ENCODE measurements at regions not wholly inside any gene's neighbourhood (a gene's known extent, or its start where the extent isn't known, plus 50 kb on each side); places are given as distances from the start of the nearest gene placed in this dataset.
"Not testable (repeated sequence)": the region's sequence is repeated elsewhere in the genome, so short reads cannot be mapped to it uniquely, and the experiment has no call there.

GRCh38 chr2:144996225-144996795 lies 476.4 kb upstream of the ZEB2 start:
- no peak for DNase-seq (ENCODE audit: low read depth, low spot score)
- H3K4me3 ChIP-seq (ENCODE audit: low read length): no peak overlapping the region

GRCh38 chr2:144995482-144995881 lies 475.6 kb upstream of the ZEB2 start:
- H3K4me3 ChIP-seq (ENCODE audit: low read length): no peak overlapping the region
- no peak for DNase-seq (ENCODE audit: low read depth, low spot score)

GRCh38 chr2:144990661-144991060 lies 470.7 kb upstream of the ZEB2 start:
- H3K4me3 ChIP-seq (ENCODE audit: low read length): no peak overlapping the region
- no peak for DNase-seq (ENCODE audit: low read depth, low spot score)

- no peak for DNase-seq (ENCODE audit: low read depth, low spot score)
- H3K4me3 ChIP-seq (ENCODE audit: low read length): no peak overlapping the region
Measured at GRCh38 chr2:144989579-144990270, 469.8 kb upstream of the ZEB2 start.

DNA sequence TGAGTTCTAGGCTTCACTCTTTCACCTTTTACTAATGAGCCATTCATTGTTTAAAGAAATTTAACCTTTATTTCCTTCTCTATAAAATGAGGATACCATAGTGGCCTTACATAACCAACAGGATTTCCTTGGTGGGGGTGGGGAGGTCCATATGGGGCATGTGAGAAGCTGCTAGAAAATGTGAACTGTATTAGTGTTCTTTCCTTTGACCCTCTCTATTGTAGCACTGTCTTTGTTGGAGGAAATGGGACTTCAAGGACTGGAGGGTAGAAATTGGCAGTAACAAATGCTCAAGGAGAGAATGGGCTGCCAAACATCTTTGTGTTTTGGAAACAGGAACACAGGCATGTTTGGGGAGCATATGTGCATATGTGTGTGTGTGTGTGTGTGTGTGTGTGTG lies 468.7 kb upstream of the ZEB2 start:
- no peak overlapping the region for H3K4me3 ChIP-seq (ENCODE audit: low read length)
- DNase-seq (ENCODE audit: low read depth, low spot score): no peak

GRCh38 chr2:144986691-144987090 lies 466.8 kb upstream of the ZEB2 start:
- no peak for DNase-seq (ENCODE audit: low read depth, low spot score)
- H3K4me3 ChIP-seq (ENCODE audit: low read length): no peak overlapping the region

DNA sequence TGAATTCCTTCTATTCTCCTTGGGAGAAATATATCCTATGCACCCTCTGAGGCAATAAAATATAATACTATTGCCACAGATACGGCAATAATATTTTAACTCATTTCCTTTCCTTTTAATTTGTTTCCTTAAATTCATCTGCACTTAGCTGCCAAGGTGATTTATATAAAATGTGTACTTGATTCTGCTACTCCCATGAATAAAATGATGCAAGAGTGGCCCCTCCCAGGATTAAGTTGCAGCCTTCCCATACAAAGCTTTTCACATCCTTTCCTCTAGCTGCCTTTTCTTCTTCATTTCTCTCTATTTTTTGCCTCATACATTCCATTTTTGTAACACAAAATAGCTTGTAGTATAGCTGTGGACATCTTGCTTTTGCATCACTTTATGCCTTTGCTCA lies 464.1 kb upstream of the ZEB2 start:
- no peak for DNase-seq (ENCODE audit: low read depth, low spot score)
- H3K4me3 ChIP-seq (ENCODE audit: low read length): no peak overlapping the region

- no peak overlapping the region for H3K4me3 ChIP-seq (ENCODE audit: low read length)
- no peak for DNase-seq (ENCODE audit: low read depth, low spot score)
Measured at GRCh38 chr2:144983107-144983506, 463.2 kb upstream of the ZEB2 start.

- DNase-seq (ENCODE audit: low read depth, low spot score): no peak
- H3K4me3 ChIP-seq (ENCODE audit: low read length): no peak overlapping the region
Measured at GRCh38 chr2:144982481-144982880, 462.6 kb upstream of the ZEB2 start.

DNA sequence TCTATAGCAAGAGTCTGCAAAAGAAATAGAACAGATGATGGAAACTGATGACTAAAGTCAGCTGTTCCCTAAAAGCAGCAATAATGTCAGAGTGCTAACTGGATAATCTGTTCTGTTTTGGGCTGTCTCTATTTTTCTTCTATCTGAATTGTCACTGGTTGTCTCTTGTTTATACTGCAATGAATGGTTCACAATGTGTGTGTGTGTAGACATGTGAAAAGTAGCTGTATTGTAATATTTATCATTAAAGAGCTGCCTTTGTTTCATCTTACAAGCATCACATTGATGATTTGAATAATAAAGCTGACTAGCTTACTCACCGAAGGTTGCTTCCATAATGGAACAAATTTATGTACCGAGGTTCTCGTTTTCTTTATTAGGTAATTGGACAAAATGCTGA lies 456.0 kb upstream of the ZEB2 start:
- H3K4me3 ChIP-seq (ENCODE audit: low read length): no peak overlapping the region
- DNase-seq (ENCODE audit: low read depth, low spot score): no peak

DNA sequence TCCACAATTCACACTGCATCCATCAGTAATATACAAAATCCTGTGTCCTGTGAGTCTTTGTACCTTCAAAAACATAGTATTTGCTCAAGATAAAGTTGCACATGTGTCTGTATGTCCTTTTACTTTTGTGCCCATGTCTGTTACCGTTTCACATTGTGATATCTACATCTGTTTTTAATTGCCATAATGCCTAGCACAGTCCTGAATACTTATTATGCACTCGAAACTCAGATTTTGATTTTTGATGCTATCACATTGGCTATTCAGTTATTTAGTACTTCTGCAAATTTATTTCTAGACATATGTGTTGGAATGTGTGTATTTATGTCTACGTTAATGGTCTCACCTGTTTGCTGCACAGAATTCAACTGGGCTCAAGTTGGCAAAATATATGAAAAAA lies 452.8 kb upstream of the ZEB2 start:
- no peak overlapping the region for H3K4me3 ChIP-seq (ENCODE audit: low read length)
- no peak for DNase-seq (ENCODE audit: low read depth, low spot score)

- no peak for DNase-seq (ENCODE audit: low read depth, low spot score)
- no peak overlapping the region for H3K4me3 ChIP-seq (ENCODE audit: low read length)
Measured at GRCh38 chr2:144971786-144972335, 451.9 kb upstream of the ZEB2 start.

DNA sequence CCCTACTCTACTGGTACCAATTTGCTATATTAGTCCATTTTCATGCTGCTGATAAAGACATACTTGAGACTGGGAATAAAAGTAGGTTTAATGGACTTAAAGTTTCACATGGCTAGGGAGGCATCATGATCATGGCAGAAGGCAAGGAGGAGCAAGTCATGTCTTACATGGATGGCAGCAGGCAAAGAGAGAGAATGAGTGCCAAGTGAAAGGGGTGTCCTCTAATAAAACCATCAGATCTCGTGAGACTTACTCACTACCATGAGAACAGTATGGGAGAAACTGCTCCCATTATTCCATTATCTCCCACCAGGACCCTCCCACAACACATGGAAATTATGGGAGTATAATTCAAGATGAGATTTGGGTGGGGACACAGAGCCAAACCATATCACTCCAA lies 450.5 kb upstream of the ZEB2 start:
- not testable (repeated sequence) for H3K4me3 ChIP-seq (ENCODE audit: low read length); DNase-seq (ENCODE audit: low read depth, low spot score)

- not testable (repeated sequence) for DNase-seq (ENCODE audit: low read depth, low spot score); H3K4me3 ChIP-seq (ENCODE audit: low read length)
Measured at GRCh38 chr2:144969564-144969963, 449.6 kb upstream of the ZEB2 start.

DNA sequence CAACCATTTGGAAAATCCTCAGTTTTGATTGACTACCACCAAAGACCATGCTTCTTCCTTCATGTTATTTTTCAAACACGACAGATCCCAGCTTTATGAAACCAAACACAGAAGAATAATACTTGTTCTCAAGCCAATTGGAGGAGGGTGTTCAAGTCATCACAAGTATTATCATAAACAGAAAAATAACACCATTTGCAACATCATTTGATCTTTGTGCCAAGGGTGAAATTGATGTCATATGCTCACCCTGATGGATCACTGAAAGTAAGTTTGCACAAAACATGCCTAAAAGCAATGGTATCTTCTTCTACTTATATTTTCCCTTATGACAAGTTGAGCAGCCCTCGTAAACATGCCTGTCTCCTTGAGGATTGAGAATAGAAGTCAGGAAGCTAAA lies 448.0 kb upstream of the ZEB2 start:
- DNase-seq (ENCODE audit: low read depth, low spot score): no peak
- no peak overlapping the region for H3K4me3 ChIP-seq (ENCODE audit: low read length)

GRCh38 chr2:144965172-144965571 lies 445.3 kb upstream of the ZEB2 start:
- H3K4me3 ChIP-seq (ENCODE audit: low read length): no peak overlapping the region
- no peak for DNase-seq (ENCODE audit: low read depth, low spot score)

- DNase-seq (ENCODE audit: low read depth, low spot score): no peak
- no peak overlapping the region for H3K4me3 ChIP-seq (ENCODE audit: low read length)
Measured at GRCh38 chr2:144963031-144963430, 443.1 kb upstream of the ZEB2 start.

- DNase-seq (ENCODE audit: low read depth, low spot score): no peak
- H3K4me3 ChIP-seq (ENCODE audit: low read length): no peak overlapping the region
Measured at GRCh38 chr2:144959416-144959815, 439.5 kb upstream of the ZEB2 start.

GRCh38 chr2:144950899-144951560 lies 431.1 kb upstream of the ZEB2 start:
- no peak for DNase-seq (ENCODE audit: low read depth, low spot score)
- H3K4me3 ChIP-seq (ENCODE audit: low read length): no peak overlapping the region

GRCh38 chr2:144948205-144948855 lies 428.4 kb upstream of the ZEB2 start:
- no peak for DNase-seq (ENCODE audit: low read depth, low spot score)
- no peak overlapping the region for H3K4me3 ChIP-seq (ENCODE audit: low read length)

Measured in Jurkat, Clone E6-1 (cell line).